ENCODE measurements at regions not wholly inside any gene's neighbourhood (a gene's known extent, or its start where the extent isn't known, plus 50 kb on each side); places are given as distances from the start of the nearest gene placed in this dataset.
"Not testable (repeated sequence)": the region's sequence is repeated elsewhere in the genome, so short reads cannot be mapped to it uniquely, and the experiment has no call there.

GRCh38 chr22:11063022-11063685 lies 4464.8 kb upstream of the OR11H1 start:
- not testable (repeated sequence) for H3K4me3 Mint-ChIP-seq; ATAC-seq; DNase-seq (ENCODE audit: low spot score); H3K27ac Mint-ChIP-seq; H3K27me3 Mint-ChIP-seq; H3K4me1 Mint-ChIP-seq (ENCODE audit: low read depth in 2 of 2)
- Mint-ChIP-seq H3K36me3 (peaks cover 29% of the 10 kb centered on the region), H3K9me3 (peaks cover 44% of the 10 kb centered on the region)

- not testable (repeated sequence) for DNase-seq (ENCODE audit: low spot score); ATAC-seq; H3K4me3 Mint-ChIP-seq; H3K27me3 Mint-ChIP-seq; H3K4me1 Mint-ChIP-seq (ENCODE audit: low read depth in 2 of 2); H3K27ac Mint-ChIP-seq
- H3K36me3 Mint-ChIP-seq = peaks cover 24% of the 10 kb centered on the region
- H3K9me3 Mint-ChIP-seq = peaks cover 41% of the 10 kb centered on the region
Measured at GRCh38 chr22:11065210-11065609, 4462.8 kb upstream of the OR11H1 start.

GRCh38 chr22:11065876-11066457 lies 4462.0 kb upstream of the OR11H1 start:
- DNase-seq (ENCODE audit: low spot score); H3K4me1 Mint-ChIP-seq (ENCODE audit: low read depth in 2 of 2); H3K4me3 Mint-ChIP-seq; H3K27me3 Mint-ChIP-seq; ATAC-seq; H3K27ac Mint-ChIP-seq: not testable (repeated sequence)
- H3K9me3 Mint-ChIP-seq = peaks cover 40% of the 10 kb centered on the region
- H3K36me3 Mint-ChIP-seq = peaks cover 24% of the 10 kb centered on the region

- H3K4me1 Mint-ChIP-seq (ENCODE audit: low read depth in 2 of 2) = peaks cover 0 to 4% of the 10 kb centered on the region in 2 donors
Measured at GRCh38 chr22:11066458-11067285, 4461.3 kb upstream of the OR11H1 start.

GRCh38 chr22:11067286-11067871 lies 4460.6 kb upstream of the OR11H1 start:
- not testable (repeated sequence) for H3K27me3 Mint-ChIP-seq; H3K4me3 Mint-ChIP-seq; H3K4me1 Mint-ChIP-seq (ENCODE audit: low read depth in 2 of 2); H3K27ac Mint-ChIP-seq; DNase-seq (ENCODE audit: low spot score)
- Mint-ChIP-seq H3K9me3 (peaks cover 36% of the 10 kb centered on the region), H3K36me3 (peaks cover 24% of the 10 kb centered on the region)
- peak in 1 of 2 donors; percentile 28 for ATAC-seq

More at GRCh38 chr22:11066458-11067285, 4461.3 kb upstream of the OR11H1 start:
- Mint-ChIP-seq H3K4me3 (no peak overlapping the region), H3K36me3 (peaks cover 24% of the 10 kb centered on the region), H3K27ac (no peak overlapping the region), H3K9me3 (peaks cover 38% of the 10 kb centered on the region), H3K27me3 (no peaks in the 10 kb centered on the region)
- DNase-seq (ENCODE audit: low spot score) (no peak), ATAC-seq (peak; percentile 61 to 73)

- H3K4me3 Mint-ChIP-seq; H3K27ac Mint-ChIP-seq; ATAC-seq; H3K27me3 Mint-ChIP-seq; H3K4me1 Mint-ChIP-seq (ENCODE audit: low read depth in 2 of 2); DNase-seq (ENCODE audit: low spot score): not testable (repeated sequence)
- peaks cover 24% of the 10 kb centered on the region for H3K36me3 Mint-ChIP-seq
- H3K9me3 Mint-ChIP-seq = peaks cover 33% of the 10 kb centered on the region
Measured at GRCh38 chr22:11067937-11068336, 4460.1 kb upstream of the OR11H1 start.

GRCh38 chr22:11068406-11068805 lies 4459.6 kb upstream of the OR11H1 start:
- not testable (repeated sequence) for H3K4me3 Mint-ChIP-seq; DNase-seq (ENCODE audit: low spot score); ATAC-seq; H3K27me3 Mint-ChIP-seq; H3K4me1 Mint-ChIP-seq (ENCODE audit: low read depth in 2 of 2); H3K27ac Mint-ChIP-seq
- Mint-ChIP-seq H3K9me3 (peaks cover 29% of the 10 kb centered on the region), H3K36me3 (peaks cover 24% of the 10 kb centered on the region)

Data from natural killer cell treated with Interleukin-12 subunit alpha and Interleukin-12 subunit beta and Interleukin-15 and Interleukin-18, amount 100 ng/mL, for 72 hours (primary cell).